Spleen (tissue), 7 donors: ENCODE measurements at regions not wholly inside any gene's neighbourhood (a gene's known extent, or its start where the extent isn't known, plus 50 kb on each side); places are given as distances from the start of the nearest gene placed in this dataset.
"Not testable (repeated sequence)": the region's sequence is repeated elsewhere in the genome, so short reads cannot be mapped to it uniquely, and the experiment has no call there.

Source experiments
- POLR2A ChIP-seq, 3 donors: fragments of 450-650 bp; IDR thresholded peaks; one replicate each; pipeline ENCODE4 v1.5.1; 2017; ENCODE audit warnings: antibody characterized with exemption in 3 of 3, mild to moderate bottlenecking in 1 of 3
- POLR2AphosphoS5 ChIP-seq, 3 donors: sonication (generic); formaldehyde crosslinking; IDR thresholded peaks; one replicate each; pipeline ENCODE4 v1.5.1; 2017; ENCODE audit warnings: antibody characterized with exemption in 3 of 3
- TF ChIP-seq, protein P1 (sequence below), 11 experiments: fragments of 200-600 bp in 7 of 11; fragments of 450-650 bp in 4 of 11; sonication (generic) in 4 of 11; IDR thresholded peaks in 8 of 11; conservative IDR thresholded peaks in 3 of 11; 1 replicate in 7 of 11; 2 replicates in 4 of 11; pipeline versions ENCODE4 v1.4.0 to v1.8.0; 2016 to 2021; ENCODE audit warnings: antibody characterized with exemption in 11 of 11, inconsistent platforms in 4 of 11, mild to moderate bottlenecking in 1 of 11
- donor health status: DM: no; HTN: no; CAD: no; lungs with moderate emphysema.
- donor health status: DM: no; HTN: no; CAD: no.
- donor health status: DM: no; HTN: no; CAD: no.

DNA sequence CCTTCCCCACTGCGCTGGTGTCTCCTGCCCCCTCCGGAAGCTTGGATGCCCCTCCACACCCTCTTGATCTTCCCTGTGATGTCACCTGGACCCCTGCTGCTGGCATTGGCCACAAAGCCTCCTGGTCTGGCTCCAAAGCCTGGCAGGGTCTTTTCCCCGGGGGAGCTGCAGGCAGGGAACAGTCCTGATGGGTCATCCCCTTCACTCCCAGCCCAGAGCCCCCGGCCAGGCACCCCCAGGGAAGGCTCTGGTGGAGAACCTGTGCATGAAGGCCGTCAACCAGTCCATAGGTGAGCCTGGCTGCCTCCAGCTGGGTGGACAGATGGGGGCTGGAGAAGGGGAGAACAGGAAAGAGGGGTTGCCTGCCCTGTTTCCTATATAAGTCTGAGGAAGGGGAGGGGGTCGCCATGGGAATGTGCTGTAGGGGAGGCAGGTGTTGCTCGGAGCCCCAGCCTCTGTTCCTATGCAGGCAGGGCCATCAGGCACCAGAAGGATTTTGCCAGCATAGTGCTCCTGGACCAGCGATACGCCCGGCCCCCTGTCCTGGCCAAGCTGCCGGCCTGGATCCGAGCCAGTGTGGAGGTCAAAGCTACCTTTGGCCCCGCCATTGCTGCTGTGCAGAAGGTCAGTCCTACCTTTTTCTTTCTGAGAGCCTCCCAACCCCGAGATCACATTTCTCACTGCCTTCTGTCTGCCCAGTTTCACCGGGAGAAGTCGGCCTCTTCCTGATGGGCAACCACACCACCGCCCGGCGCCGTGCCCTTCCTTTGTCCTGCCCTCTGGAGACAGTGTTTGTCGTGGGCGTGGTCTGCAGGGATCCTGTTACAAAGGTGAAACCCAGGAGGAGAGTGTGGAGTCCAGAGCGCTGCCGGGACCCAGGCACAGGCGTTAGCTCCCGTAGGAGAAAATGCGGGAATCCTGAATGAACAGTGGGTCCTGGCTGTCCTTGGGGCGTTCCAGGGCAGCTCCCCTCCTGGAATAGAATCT lies 104.5 kb upstream of the PZP start:
- TF ChIP-seq POLR2A, POLR2AphosphoS5 (IDR thresholded peaks at IDR 0.05): not testable (repeated sequence)
- TF ChIP-seq, protein P1, sequence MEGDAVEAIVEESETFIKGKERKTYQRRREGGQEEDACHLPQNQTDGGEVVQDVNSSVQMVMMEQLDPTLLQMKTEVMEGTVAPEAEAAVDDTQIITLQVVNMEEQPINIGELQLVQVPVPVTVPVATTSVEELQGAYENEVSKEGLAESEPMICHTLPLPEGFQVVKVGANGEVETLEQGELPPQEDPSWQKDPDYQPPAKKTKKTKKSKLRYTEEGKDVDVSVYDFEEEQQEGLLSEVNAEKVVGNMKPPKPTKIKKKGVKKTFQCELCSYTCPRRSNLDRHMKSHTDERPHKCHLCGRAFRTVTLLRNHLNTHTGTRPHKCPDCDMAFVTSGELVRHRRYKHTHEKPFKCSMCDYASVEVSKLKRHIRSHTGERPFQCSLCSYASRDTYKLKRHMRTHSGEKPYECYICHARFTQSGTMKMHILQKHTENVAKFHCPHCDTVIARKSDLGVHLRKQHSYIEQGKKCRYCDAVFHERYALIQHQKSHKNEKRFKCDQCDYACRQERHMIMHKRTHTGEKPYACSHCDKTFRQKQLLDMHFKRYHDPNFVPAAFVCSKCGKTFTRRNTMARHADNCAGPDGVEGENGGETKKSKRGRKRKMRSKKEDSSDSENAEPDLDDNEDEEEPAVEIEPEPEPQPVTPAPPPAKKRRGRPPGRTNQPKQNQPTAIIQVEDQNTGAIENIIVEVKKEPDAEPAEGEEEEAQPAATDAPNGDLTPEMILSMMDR (IDR thresholded peaks at IDR 0.05 in 8 of 11, conservative IDR thresholded peaks at IDR 0.05 in 3 of 11) = not testable (repeated sequence)
